ENCODE measurements at regions not wholly inside any gene's neighbourhood (a gene's known extent, or its start where the extent isn't known, plus 50 kb on each side); places are given as distances from the start of the nearest gene placed in this dataset.

GRCh38 chr6:41404182-41404845, 68.9 kb downstream of the NCR2 start:
- TF ChIP-seq MEF2A (IDR thresholded peaks at IDR 0.05; ENCODE audit: borderline replicate concordance, low read depth) (no peak), RCOR1 (IDR thresholded peaks at IDR 0.05; ENCODE audit: low read length) (no peak), IRF3 (IDR thresholded peaks at IDR 0.05; ENCODE audit: low read depth, low read length) (no peak), RFX5 (IDR thresholded peaks at IDR 0.05; ENCODE audit: low read length) (no peak), NFIC (IDR thresholded peaks at IDR 0.05; ENCODE audit: borderline replicate concordance) (no peak)
- Histone ChIP-seq H3K27me3 (ENCODE audit: insufficient read depth) (peaks cover 23% of the 10 kb centered on the region), H2AFZ (ENCODE audit: low read depth) (no peak overlapping the region), H3K9me3 (no peaks in the 10 kb centered on the region), H3K36me3 (replicated peaks in 1 of 2; ENCODE audit: control insufficient read depth in 1 of 2, insufficient read depth in 2 of 2, low read length in 1 of 2) (no peaks in the 10 kb centered on the region), H3K79me2 (ENCODE audit: insufficient read depth) (no peaks in the 10 kb centered on the region), H3K4me1 (ENCODE audit: control insufficient read depth in 1 of 2, insufficient read depth in 2 of 2, low read depth in 1 of 2, low read length in 1 of 2) (no peaks in the 10 kb centered on the region; a peak in 1 of 4 replicates), H4K20me1 (ENCODE audit: insufficient read depth) (no peaks in the 10 kb centered on the region), H3K9me2 (no peaks in the 10 kb centered on the region), H3K9ac (no peak overlapping the region), H3K4me2 (no peak overlapping the region), H3F3A (replicated peaks; ENCODE audit: insufficient read depth) (no peaks in the 10 kb centered on the region), H3K27ac (ENCODE audit: low read depth in 2 of 2, low read length in 1 of 2) (no peak overlapping the region), H3K4me3 (ENCODE audit: low read depth in 2 of 2, low read length in 1 of 2) (no peak overlapping the region)
- ChIA-PET CTCF (interaction anchor here (1.0 to 2.4 kb wide), 3 partner anchors 9 to 31 kb away, joined by 3 to 12 read pairs (median 3); no protein-coding TSS in a partner anchor), POLR2A (interaction anchor here (1.0 kb wide), 1 partner anchor 182 kb away, joined by 3 read pairs; no protein-coding TSS in a partner anchor)
- no peak for DNase-seq
- WGBS (ENCODE audit: low lambda C conversion rate): 10% methylated on average over 5 of the region's 5 CpGs

GRCh38 chr6:41405941-41406727, 70.7 kb downstream of the NCR2 start:
- Histone ChIP-seq H3K4me2 (no peak overlapping the region), H3K4me1 (ENCODE audit: control insufficient read depth in 1 of 2, insufficient read depth in 2 of 2, low read depth in 1 of 2, low read length in 1 of 2) (no peaks in the 10 kb centered on the region; a peak in 1 of 4 replicates)

More at GRCh38 chr6:41405941-41406727, 70.7 kb downstream of the NCR2 start:
- no peaks in the 10 kb centered on the region for H3K36me3 ChIP-seq (replicated peaks in 1 of 2; ENCODE audit: control insufficient read depth in 1 of 2, insufficient read depth in 2 of 2, low read length in 1 of 2)
- H3K4me3 ChIP-seq (ENCODE audit: low read depth in 2 of 2, low read length in 1 of 2): no peak overlapping the region
- CTCF ChIA-PET: interaction anchor here (1.5 kb wide), 1 partner anchor 16 kb away, joined by 4 read pairs; no protein-coding TSS in a partner anchor
- H3K27me3 ChIP-seq (ENCODE audit: insufficient read depth): peaks cover 18% of the 10 kb centered on the region
- DNase-seq: no peak
- no peak overlapping the region for H3K27ac ChIP-seq (ENCODE audit: low read depth in 2 of 2, low read length in 1 of 2)
- no peaks in the 10 kb centered on the region for H3F3A ChIP-seq (replicated peaks; ENCODE audit: insufficient read depth)
- no peaks in the 10 kb centered on the region for H3K9me3 ChIP-seq
- H3K9ac ChIP-seq: no peak overlapping the region
- no peak for TF ChIP-seq NRF1 (IDR thresholded peaks at IDR 0.05; ENCODE audit: low read depth, low read length)
- TF ChIP-seq ELF1 (IDR thresholded peaks at IDR 0.05): no peak
- no peak for TF ChIP-seq SIN3A (IDR thresholded peaks at IDR 0.05; ENCODE audit: borderline replicate concordance, low read depth, low read length)
- no peak for TF ChIP-seq MEF2A (IDR thresholded peaks at IDR 0.05; ENCODE audit: borderline replicate concordance, low read depth)
- TF ChIP-seq USF1 (IDR thresholded peaks at IDR 0.05; ENCODE audit: borderline replicate concordance, low read depth): no peak
- TF ChIP-seq MAX (IDR thresholded peaks at IDR 0.05; ENCODE audit: low read depth): no peak
- no peak for TF ChIP-seq POLR2AphosphoS5 (IDR thresholded peaks at IDR 0.05; ENCODE audit: low read depth, low read length)
- 43% methylated on average over 15 of the region's 15 CpGs for WGBS (ENCODE audit: low lambda C conversion rate)
- no peak overlapping the region for H2AFZ ChIP-seq (ENCODE audit: low read depth)
- no peaks in the 10 kb centered on the region for H3K79me2 ChIP-seq (ENCODE audit: insufficient read depth)
- POLR2A ChIA-PET: no interaction called here
- H4K20me1 ChIP-seq (ENCODE audit: insufficient read depth): no peaks in the 10 kb centered on the region
- no peaks in the 10 kb centered on the region for H3K9me2 ChIP-seq

Data from SK-N-SH (cell line).